Left ventricle myocardium inferior (tissue), 1 donor: ENCODE measurements at regions not wholly inside any gene's neighbourhood (a gene's known extent, or its start where the extent isn't known, plus 50 kb on each side); places are given as distances from the start of the nearest gene placed in this dataset.

Experiments
- DNase-seq: peaks from one replicate; pipeline ENCODE4 v3.0.0-alpha.2; 2020
- H3K27ac ChIP-seq: fragments of 200-600 bp; replicated peaks from 2 replicates; pipeline ENCODE4 v1.8.0; 2021
- H3K27me3 ChIP-seq: fragments of 200-600 bp; 2 replicates; pipeline ENCODE4 v1.8.0; 2021; ENCODE audit warnings: low read depth
- H3K36me3 ChIP-seq: fragments of 200-600 bp; 2 replicates; pipeline ENCODE4 v1.8.0; 2021
- H3K4me1 ChIP-seq: fragments of 200-600 bp; 2 replicates; pipeline ENCODE4 v1.8.0; 2021
- H3K4me3 ChIP-seq: fragments of 200-600 bp; 2 replicates; pipeline ENCODE4 v1.8.0; 2021; ENCODE audit warnings: mild to moderate bottlenecking, moderate library complexity
- H3K9me3 ChIP-seq: fragments of 200-600 bp; replicated peaks from 2 replicates; pipeline ENCODE4 v1.8.0; 2021
- intact Hi-C: fragments of 100-400 bp; cut with micrococcal nuclease; formaldehyde crosslinking; loops from one replicate; pipeline ENCODE4 v1.11.0; 2022
- TF ChIP-seq, protein P1 (sequence below): fragments of 200-600 bp; IDR thresholded peaks from 2 replicates; pipeline ENCODE4 v1.8.0; 2021; ENCODE audit warnings: antibody characterized with exemption, mild to moderate bottlenecking, borderline replicate concordance
- donor health status: DM: no; HTN: yes; CAD: no; lungs with severe emphysema.

GRCh38 chr9:107983762-107984161 lies 494.2 kb upstream of the KLF4 start:
- Histone ChIP-seq H3K9me3 (no peaks in the 10 kb centered on the region), H3K4me1 (no peaks in the 10 kb centered on the region), H3K36me3 (no peaks in the 10 kb centered on the region), H3K27ac (no peak overlapping the region), H3K4me3 (no peak overlapping the region), H3K27me3 (no peaks in the 10 kb centered on the region)
- intact Hi-C loops, result no loop called here
- no peak for DNase-seq
- TF ChIP-seq, protein P1, sequence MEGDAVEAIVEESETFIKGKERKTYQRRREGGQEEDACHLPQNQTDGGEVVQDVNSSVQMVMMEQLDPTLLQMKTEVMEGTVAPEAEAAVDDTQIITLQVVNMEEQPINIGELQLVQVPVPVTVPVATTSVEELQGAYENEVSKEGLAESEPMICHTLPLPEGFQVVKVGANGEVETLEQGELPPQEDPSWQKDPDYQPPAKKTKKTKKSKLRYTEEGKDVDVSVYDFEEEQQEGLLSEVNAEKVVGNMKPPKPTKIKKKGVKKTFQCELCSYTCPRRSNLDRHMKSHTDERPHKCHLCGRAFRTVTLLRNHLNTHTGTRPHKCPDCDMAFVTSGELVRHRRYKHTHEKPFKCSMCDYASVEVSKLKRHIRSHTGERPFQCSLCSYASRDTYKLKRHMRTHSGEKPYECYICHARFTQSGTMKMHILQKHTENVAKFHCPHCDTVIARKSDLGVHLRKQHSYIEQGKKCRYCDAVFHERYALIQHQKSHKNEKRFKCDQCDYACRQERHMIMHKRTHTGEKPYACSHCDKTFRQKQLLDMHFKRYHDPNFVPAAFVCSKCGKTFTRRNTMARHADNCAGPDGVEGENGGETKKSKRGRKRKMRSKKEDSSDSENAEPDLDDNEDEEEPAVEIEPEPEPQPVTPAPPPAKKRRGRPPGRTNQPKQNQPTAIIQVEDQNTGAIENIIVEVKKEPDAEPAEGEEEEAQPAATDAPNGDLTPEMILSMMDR, result no peak

- H3K36me3 ChIP-seq, result no peaks in the 10 kb centered on the region
- no peak overlapping the region for H3K4me3 ChIP-seq
- no peaks in the 10 kb centered on the region for H3K4me1 ChIP-seq
- H3K9me3 ChIP-seq, result no peaks in the 10 kb centered on the region
- TF ChIP-seq, protein P1, result no peak
- DNase-seq, result no peak
- intact Hi-C loops, result no loop called here
- H3K27ac ChIP-seq, result no peak overlapping the region
- no peaks in the 10 kb centered on the region for H3K27me3 ChIP-seq
Observed at GRCh38 chr9:107983181-107983603, 493.6 kb upstream of the KLF4 start.

- Histone ChIP-seq H3K4me3 (no peak overlapping the region), H3K4me1 (no peaks in the 10 kb centered on the region), H3K9me3 (no peaks in the 10 kb centered on the region), H3K27ac (no peak overlapping the region), H3K27me3 (no peaks in the 10 kb centered on the region), H3K36me3 (no peaks in the 10 kb centered on the region)
- intact Hi-C loops, result no loop called here
- TF ChIP-seq, protein P1, result no peak
- no peak for DNase-seq
Observed at GRCh38 chr9:107982745-107983144, 493.2 kb upstream of the KLF4 start.

DNA sequence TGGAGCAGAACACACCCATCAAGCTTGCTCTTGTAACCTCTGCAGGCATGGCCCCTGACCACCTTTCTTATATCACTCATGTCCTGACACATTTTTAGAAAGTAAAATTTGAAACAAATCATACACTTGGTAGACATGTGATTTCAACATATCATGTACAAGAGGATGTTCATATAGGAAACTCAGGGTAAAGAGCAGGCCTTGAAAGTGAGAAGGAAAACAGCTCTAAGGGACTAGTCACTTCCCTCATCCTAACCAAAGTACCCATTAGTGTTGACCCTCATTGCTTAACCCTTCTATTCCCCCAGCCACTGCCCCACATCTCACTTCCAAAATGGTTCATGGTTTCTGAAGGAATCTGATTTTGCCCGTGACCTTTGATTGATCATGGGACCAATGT lies 492.4 kb upstream of the KLF4 start:
- DNase-seq, result no peak
- H3K4me3 ChIP-seq, result no peak overlapping the region
- intact Hi-C loops, result no loop called here
- H3K36me3 ChIP-seq, result no peaks in the 10 kb centered on the region
- TF ChIP-seq, protein P1, result no peak
- H3K4me1 ChIP-seq, result peaks cover 6% of the 10 kb centered on the region
- no peaks in the 10 kb centered on the region for H3K9me3 ChIP-seq
- H3K27ac ChIP-seq, result no peak overlapping the region
- H3K27me3 ChIP-seq, result no peaks in the 10 kb centered on the region

- H3K4me3 ChIP-seq, result no peak overlapping the region
- TF ChIP-seq, protein P1, result no peak
- no peaks in the 10 kb centered on the region for H3K27me3 ChIP-seq
- peaks cover 15% of the 10 kb centered on the region for H3K4me1 ChIP-seq
- no peak for DNase-seq
- intact Hi-C loops, result no loop called here
- H3K36me3 ChIP-seq, result no peaks in the 10 kb centered on the region
- H3K9me3 ChIP-seq, result no peaks in the 10 kb centered on the region
- no peak overlapping the region for H3K27ac ChIP-seq
Observed at GRCh38 chr9:107980984-107981383, 491.4 kb upstream of the KLF4 start.

- peak overlapping the region; percentile 34 for H3K27ac ChIP-seq
- intact Hi-C loops, result no loop called here
- no peak overlapping the region for H3K4me3 ChIP-seq
- H3K9me3 ChIP-seq, result no peaks in the 10 kb centered on the region
- no peaks in the 10 kb centered on the region for H3K27me3 ChIP-seq
- no peaks in the 10 kb centered on the region for H3K36me3 ChIP-seq
- peak; percentile 72 for DNase-seq
- TF ChIP-seq, protein P1, result no peak
- H3K4me1 ChIP-seq, result peaks cover 18% of the 10 kb centered on the region
Observed at GRCh38 chr9:107976767-107977166, 487.2 kb upstream of the KLF4 start.
